Neuron (in vitro differentiated cells): ENCODE measurements at regions not wholly inside any gene's neighbourhood (a gene's known extent, or its start where the extent isn't known, plus 50 kb on each side); places are given as distances from the start of the nearest gene placed in this dataset.

Source experiments
- H2AFZ ChIP-seq: one replicate; pipeline ENCODE4 v1.6.1; 2013; ENCODE audit warnings: low read depth, mild to moderate bottlenecking, inconsistent platforms, low read length, moderate library complexity
- H3K27me3 ChIP-seq: one replicate; pipeline ENCODE4 v1.6.1; 2013; ENCODE audit warnings: low read length; ENCODE audit not compliant: insufficient read depth
- H3K36me3 ChIP-seq: one replicate; pipeline ENCODE4 v1.6.1; 2013; ENCODE audit warnings: low read length; ENCODE audit not compliant: insufficient read depth
- H3K4me1 ChIP-seq: one replicate; pipeline ENCODE4 v1.6.1; 2013; ENCODE audit warnings: low read length; ENCODE audit not compliant: insufficient read depth
- H3K4me3 ChIP-seq: 2 replicates; pipeline ENCODE4 v1.5.1; 2013; ENCODE audit warnings: mild to moderate bottlenecking, low read length, moderate library complexity
- H3K9me3 ChIP-seq: one replicate; pipeline ENCODE4 v1.6.1; 2013; ENCODE audit warnings: low read length

GRCh38 chr12:67598598-67598997 is 49.9 kb upstream of the DYRK2 start:
- Histone ChIP-seq H3K27me3 (no peaks in the 10 kb centered on the region), H3K36me3 (no peaks in the 10 kb centered on the region), H2AFZ (no peak overlapping the region), H3K4me1 (no peaks in the 10 kb centered on the region), H3K9me3 (no peaks in the 10 kb centered on the region), H3K4me3 (no peak overlapping the region)
